IPS-18c (cell line): ENCODE measurements at regions not wholly inside any gene's neighbourhood (a gene's known extent, or its start where the extent isn't known, plus 50 kb on each side); places are given as distances from the start of the nearest gene placed in this dataset.
A peak's percentile ranks its signal among the peaks of the same experiment; 100 is the strongest.
"Not testable (repeated sequence)": the region's sequence is repeated elsewhere in the genome, so short reads cannot be mapped to it uniquely, and the experiment has no call there.

Experiments
- H3K4me3 ChIP-seq: 2 replicates; pipeline ENCODE4 v1.7.0; 2013; ENCODE audit warnings: low read depth, mild to moderate bottlenecking, low read length, moderate library complexity; ENCODE audit not compliant: insufficient read depth
- H3K9me3 ChIP-seq: one replicate; pipeline ENCODE4 v1.6.1; 2013; ENCODE audit warnings: mild to moderate bottlenecking, low read length, moderate library complexity; ENCODE audit not compliant: control insufficient read depth, insufficient read depth

DNA sequence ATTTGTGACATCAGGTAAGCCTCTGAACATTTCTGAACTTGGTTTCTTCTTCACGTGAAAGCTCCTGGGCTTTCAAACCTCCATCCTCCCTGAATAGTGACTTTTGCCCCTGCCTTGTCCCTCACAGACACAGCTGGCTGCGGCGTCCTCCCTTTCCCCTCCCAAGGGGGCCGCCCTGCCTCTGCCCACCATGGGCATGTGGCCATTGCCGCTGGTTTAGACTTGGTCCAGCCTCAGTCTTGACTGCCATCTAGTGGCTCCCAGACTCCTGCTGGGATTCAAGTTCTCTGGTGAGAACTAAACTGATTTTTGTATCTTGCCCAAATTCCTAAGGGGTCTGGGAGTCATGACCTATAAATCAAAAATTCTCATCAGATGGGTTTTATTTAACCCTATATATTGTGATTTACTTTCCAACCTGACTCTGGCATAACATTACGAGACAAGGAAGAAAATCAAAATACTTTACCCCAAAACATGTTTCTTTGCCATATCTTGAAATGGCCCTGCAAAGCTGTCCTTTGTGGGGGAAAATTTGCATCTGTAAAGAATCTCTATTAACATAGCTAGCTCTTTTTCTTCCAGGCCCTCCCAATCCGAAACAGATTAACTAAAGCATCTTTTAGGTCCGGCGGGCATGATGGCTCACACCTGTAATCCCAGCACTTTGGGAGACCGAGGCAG, 73.9 kb upstream of the SEC14L1 start:
- H3K9me3 ChIP-seq, H3K4me3 ChIP-seq: not testable (repeated sequence)

DNA sequence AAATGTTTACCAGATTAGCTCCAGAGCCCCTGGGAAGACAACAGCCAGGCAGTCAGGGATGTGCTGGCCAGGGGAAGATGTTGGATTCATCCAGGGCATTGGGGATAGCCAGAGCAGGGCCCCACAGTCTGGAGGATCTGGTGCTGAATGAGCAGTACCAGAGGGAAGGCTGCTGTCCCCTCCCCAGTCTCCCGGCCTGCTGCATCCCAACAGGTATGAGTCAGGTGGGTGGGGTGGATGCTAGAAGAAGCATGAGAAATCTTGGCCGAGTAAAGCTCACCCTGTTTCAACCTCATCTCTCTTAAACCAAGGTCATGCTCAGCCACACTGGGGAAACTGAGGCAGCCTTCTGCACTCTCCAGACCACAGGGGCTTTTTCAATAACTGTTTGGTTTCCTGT, 71.9 kb upstream of the SEC14L1 start:
- Histone ChIP-seq H3K9me3 (peaks cover 2% of the 10 kb centered on the region), H3K4me3 (no peak overlapping the region)

DNA sequence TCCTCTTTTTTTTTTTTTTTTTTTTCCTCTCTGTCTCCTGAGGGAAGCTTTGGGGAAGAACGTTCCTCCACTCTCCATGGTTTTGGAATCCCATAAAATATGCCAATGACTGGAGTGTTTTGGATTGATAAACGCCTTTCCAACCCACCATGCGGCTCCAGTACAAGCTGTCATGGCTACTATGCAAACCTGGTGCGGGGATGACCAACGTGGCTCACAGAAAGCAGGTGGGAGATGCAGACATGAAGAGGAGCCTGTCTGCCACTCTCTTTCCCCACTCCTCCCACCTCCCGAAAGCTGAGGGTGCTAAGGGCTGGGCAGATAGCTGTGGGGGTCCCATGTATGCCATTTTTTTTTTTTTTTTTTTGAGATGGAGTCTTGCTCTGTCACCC, 69.9 kb upstream of the SEC14L1 start:
- Histone ChIP-seq H3K9me3 (peaks cover 3% of the 10 kb centered on the region), H3K4me3 (no peak overlapping the region)

DNA sequence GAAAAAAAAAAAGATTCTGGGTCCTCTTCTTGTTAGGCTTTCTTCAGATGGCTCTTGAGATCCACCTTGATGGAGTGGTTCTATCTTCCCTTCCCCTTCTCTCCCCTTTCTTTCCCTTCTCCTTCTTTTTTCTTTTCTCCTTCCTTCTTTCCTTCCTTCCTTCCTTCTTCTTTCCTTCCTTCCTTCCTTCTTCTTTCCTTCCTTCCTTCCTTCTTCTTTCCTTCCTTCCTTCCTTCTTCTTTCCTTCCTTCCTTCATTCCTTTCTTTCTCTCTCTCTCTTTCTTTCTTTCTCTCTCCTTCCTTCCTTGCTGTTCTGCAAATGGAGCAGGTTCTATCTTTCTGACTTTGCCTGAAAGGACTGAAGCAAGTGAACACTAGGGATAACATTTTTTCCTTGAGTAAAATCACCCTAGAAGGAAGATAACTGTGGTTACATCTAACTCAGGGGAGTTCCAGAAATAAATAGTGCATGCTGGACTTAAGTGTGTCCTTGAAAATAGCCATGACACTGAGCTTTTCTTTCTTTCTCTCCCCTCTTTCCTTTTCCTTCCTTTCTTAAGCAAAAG, 68.8 kb upstream of the SEC14L1 start:
- Histone ChIP-seq H3K4me3 (no peak overlapping the region), H3K9me3 (peaks cover 3% of the 10 kb centered on the region)

DNA sequence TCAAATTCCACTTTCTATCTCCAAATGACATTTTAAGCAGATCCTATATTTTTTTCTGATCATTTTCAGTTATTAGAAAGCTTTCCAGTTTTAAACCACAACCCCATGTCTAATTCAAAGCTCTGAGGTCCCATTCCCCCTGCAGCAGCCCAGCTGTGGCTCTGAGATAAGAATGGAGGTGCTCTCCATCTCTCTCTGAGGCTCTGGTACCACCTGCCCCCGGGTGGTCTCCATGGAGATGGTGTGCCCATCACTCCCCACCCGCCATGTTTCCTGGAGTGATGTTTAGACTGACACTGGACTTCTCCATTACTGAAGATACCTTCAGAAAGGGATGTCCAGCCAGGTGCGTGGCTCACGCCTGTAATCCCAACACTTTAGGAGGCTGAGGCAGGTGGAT, 68.1 kb upstream of the SEC14L1 start:
- H3K4me3 ChIP-seq, result no peak overlapping the region
- peaks cover 3% of the 10 kb centered on the region for H3K9me3 ChIP-seq

DNA sequence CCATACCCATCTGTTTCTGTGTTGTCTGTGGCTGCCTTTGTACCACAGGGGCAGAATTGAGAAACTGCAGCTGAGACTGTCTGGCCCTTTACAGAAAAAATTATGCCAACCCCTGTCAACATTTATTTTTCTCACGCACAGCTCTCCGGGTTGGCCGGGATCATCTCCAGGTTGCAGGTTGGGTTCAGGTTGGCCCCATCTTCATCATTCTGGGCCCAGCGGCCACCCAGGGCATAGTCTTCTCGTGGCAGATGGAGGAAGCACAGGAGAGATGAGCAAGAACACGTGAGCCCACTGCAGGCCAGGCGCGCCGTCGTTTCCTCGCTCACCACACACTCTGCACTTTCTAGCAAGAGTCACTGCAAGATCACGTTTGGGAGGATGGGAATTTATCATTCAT, 66.1 kb upstream of the SEC14L1 start:
- peaks cover 5% of the 10 kb centered on the region for H3K9me3 ChIP-seq
- no peak overlapping the region for H3K4me3 ChIP-seq

DNA sequence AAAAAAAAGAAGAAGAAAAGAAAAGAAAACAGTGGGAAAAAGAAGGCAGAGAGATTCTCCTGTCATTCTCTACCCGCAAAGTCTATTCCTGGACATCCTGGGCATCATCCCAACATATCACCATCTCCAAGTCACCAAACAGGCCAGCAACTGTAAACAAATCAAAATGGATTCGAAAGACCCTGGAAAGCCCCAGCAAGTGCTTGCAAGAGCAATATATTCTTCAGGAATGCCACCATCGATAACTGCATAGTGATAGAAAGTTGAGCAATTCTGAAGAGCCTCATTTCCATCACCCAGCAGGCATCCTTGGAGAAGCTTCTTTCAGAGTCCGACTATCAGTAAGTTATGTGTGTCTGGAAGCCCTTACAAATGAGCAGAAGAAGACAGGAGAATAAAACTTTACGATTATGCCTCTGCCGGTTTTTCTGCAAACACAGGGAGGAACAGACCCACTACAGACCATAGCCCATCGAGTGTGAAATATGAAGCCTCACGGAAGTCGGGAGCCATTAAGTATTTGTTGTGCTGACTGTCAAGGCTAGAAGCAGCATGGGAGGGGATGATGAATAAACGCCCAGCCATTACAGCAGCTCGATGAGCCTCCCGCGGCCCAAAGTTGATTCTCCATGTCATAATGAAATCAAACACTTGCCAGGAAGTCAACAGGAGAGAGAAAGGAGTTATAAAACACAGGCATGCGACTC, 64.5 kb upstream of the SEC14L1 start:
- Histone ChIP-seq H3K4me3 (no peak overlapping the region), H3K9me3 (peaks cover 5% of the 10 kb centered on the region)

DNA sequence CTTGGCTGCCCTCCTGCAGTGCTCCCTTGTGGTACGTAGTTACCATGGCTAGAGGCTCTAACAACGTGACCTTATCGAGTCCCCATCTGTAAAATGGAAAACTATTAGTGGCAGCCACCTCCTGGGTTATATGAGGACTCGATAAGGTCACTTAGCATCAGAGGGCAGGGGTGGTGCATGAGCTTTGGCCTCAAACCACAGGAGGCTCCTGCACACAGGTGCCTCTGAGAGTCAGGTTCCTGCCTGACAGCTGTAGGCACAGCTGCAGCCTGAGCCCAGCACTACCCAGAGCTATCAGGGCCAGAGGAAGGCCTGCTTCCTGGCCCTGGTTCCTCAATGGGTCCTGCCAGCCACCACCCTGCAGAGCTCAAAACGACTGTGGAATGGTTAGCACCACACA, 57.2 kb upstream of the SEC14L1 start:
- Histone ChIP-seq H3K9me3 (peaks cover 2% of the 10 kb centered on the region), H3K4me3 (no peak overlapping the region)

DNA sequence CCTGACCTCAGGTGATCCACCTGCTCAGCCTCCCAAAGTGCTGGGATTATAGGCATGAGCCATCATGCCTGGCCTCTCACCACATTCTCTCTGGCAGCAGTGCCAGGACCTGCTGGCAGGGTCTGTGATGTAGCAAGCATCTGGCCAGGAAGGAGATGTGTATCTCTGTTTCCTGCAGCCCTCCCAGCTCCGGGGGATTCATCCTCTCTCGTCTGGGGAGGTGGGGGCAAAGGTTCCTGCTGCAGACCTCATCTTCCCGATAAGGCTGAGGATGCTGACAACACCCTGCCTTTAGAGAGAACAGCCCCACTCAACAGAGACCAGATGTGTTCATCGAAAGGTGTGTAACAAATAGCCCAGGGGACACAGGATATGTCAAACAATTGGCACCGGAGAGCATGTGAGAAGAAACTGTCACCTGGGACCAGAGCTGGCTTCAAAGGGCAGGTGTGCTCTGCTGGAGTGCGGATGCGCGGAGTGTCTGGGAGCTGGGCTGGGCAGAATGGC, 54.8 kb upstream of the SEC14L1 start:
- Histone ChIP-seq H3K4me3 (no peak overlapping the region), H3K9me3 (no peaks in the 10 kb centered on the region)

DNA sequence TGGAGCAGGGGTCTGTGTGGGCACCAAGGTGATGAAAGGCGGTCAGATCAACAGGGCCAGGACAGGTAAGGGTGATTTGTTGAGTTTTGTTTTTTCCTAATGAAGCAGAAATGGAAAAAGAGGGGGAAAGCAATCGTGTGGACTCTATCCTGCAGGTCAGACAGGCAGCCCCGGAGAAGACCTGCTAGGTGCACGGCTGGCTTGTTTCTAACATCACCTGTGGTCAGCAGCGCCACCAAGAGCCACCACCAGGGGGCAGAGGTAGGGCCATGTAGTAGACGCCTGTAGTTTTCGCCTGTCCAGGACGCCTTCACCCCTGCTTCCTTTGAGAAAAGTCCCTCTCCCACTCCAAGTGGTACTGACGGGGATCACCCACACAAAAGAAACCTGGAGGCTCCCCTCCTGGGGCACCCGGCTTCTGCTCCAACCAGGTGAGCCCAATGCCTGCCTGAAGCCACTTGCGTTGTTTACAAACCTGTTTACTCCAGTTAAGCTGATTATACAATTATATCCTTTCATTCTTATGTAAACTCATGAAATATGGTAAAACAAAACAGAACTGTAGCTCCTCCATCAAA, 54.2 kb upstream of the SEC14L1 start:
- Histone ChIP-seq H3K9me3 (no peaks in the 10 kb centered on the region), H3K4me3 (no peak overlapping the region)

DNA sequence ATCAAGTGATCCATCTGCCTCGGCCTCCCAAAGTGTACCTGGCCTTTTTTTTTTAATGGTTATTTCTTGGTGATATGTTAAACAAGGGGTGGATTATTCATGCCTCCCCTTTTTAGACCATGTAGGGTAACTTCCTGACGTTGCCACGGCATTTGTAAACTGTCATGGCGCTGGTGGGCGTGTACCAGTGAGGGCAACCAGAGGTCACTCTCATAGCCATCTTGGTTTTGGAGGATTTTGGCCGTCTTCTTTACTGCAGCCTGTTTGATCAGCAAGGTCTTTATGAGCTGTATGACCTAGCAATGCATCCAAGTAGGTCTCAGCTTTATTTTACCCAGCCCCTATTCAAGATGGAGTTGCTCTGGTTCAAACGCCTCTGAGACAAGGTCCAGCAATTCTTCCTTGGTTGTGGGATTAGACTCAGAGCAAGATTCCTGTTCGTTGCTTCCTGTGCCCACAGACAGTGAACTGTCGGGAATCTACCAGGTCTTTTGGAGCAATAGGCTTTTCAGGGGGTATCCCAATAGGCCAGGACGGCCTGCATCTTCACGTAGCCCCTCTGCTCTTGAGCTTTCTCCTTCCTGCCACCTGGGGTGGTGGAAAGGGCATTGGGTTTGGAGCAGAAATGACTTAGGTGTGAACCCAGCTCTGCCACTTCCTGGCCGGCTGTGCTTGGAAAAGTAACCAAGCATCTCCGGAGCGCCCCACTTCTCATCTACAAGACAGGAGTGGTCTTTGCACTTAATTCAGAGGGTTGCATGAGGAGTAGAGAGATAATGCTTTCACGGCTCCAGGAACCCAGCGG, 52.9 kb upstream of the SEC14L1 start:
- H3K9me3 ChIP-seq, result no peaks in the 10 kb centered on the region
- H3K4me3 ChIP-seq, result peak overlapping the region; percentile 22; the same call in 1 of the 2 replicates

DNA sequence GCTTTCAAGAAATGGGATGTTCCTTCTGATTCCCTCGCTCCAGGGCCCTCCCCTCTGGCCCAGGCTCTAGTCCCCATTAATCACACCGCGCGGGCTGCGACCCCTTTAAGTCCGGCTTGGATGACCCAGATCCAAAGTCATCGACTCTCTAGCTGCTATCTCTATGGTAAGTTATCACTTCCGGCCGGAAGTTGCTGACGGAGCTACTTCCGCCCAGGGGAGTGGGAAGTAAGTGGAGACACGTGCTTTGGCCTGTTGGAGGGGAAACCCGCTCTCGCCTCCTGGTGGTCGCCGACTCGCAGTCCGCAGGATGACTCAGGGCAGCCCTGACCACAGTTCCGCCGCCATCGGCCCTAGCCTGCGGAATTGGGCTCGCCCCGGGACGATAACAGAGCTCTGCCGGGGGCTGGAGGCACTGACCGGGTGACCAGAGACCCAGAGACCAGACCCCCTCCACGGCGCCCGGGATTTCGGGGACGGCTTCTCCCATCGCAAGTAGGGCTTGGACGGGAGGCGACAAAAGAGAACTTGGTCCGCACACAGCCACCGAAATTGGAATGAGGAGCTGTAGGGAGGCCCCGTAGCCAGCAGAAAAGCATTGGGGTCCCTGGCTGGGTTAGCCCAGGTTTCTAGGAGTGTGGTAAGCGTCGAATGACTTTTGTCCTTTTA, 52.2 kb upstream of the SEC14L1 start:
- H3K4me3 ChIP-seq, result peak overlapping the region; percentile 86
- no peaks in the 10 kb centered on the region for H3K9me3 ChIP-seq

DNA sequence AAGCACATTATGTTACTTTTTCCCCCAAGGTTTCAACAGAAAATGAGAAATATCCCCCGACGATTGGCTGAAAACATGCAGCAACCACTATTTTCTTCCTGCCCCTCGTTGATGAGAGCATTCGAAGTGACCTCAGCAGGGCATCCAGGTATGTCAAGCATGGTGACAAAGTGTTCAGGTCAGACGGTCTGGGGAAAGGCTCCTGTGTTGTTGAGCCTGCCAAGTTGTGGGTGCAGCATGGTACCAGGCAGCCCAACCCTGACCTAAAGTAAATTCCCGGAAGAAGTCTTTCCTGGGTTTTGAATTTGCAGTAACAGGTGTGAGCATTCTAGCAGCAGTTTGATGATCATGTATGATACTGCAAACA, 51.7 kb upstream of the SEC14L1 start:
- peak overlapping the region; percentile 86 for H3K4me3 ChIP-seq
- no peaks in the 10 kb centered on the region for H3K9me3 ChIP-seq

DNA sequence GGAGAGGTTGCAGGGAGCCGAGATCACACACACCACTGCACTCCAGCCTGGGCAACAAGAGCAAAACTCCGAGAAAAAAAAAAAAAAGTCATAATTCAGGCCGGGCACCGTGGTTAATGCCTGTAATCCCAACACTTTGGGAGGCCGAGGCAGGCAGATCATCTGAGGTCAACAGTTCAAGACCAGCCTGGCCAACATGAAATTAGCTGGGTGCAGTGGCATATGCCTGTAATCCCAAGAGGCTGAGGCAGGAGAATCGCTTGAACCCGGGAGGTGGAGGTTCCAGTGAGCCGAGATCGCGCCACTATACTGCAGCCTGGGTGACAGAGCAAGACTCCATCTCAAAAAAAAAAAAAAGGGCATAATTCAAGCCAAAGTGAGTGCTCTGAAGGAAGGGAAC, 50.8 kb upstream of the SEC14L1 start:
- H3K4me3 ChIP-seq, H3K9me3 ChIP-seq: not testable (repeated sequence)

DNA sequence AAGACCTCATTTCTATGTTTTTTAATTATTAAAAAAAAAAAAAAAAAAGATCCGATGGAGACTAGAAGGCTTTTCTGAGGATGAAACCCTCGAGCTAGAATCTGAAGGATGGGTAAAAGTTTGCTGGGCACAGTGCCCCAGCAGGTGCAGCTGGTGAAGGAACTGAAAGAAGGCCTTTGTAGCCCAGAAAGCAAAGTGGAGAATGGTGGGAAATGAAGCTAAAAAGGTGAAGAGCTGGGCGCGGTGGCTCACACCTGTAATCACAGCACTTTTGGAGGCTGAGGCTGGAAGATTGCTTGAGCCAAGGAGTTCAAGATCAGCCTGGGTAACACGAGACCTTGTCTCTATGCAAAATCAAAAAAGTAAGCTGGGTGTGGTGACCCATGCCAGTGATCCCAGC, 50.3 kb upstream of the SEC14L1 start:
- no peak overlapping the region for H3K4me3 ChIP-seq

More for the DNA sequence above, 50.3 kb upstream of the SEC14L1 start:
- H3K9me3 ChIP-seq, result no peaks in the 10 kb centered on the region
